ENCODE measurements at regions not wholly inside any gene's neighbourhood (a gene's known extent, or its start where the extent isn't known, plus 50 kb on each side); places are given as distances from the start of the nearest gene placed in this dataset.

GRCh38 chr2:71850306-71850801 lies 297.3 kb downstream of the CYP26B1 start:
- TF ChIP-seq POLR2A (IDR thresholded peaks at IDR 0.05; ENCODE audit: low read depth, low read length): no peak
- no peak for TF ChIP-seq RBBP5 (conservative IDR thresholded peaks at IDR 0.05)
- TF ChIP-seq, protein P1, sequence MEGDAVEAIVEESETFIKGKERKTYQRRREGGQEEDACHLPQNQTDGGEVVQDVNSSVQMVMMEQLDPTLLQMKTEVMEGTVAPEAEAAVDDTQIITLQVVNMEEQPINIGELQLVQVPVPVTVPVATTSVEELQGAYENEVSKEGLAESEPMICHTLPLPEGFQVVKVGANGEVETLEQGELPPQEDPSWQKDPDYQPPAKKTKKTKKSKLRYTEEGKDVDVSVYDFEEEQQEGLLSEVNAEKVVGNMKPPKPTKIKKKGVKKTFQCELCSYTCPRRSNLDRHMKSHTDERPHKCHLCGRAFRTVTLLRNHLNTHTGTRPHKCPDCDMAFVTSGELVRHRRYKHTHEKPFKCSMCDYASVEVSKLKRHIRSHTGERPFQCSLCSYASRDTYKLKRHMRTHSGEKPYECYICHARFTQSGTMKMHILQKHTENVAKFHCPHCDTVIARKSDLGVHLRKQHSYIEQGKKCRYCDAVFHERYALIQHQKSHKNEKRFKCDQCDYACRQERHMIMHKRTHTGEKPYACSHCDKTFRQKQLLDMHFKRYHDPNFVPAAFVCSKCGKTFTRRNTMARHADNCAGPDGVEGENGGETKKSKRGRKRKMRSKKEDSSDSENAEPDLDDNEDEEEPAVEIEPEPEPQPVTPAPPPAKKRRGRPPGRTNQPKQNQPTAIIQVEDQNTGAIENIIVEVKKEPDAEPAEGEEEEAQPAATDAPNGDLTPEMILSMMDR (IDR thresholded peaks at IDR 0.05 in 2 of 3, conservative IDR thresholded peaks at IDR 0.05 in 1 of 3; ENCODE audit: control insufficient read depth in 2 of 3, extremely low read depth in 1 of 3, insufficient read depth in 1 of 3, low read depth in 3 of 3, low read length in 3 of 3): no peak
- no peak for TF ChIP-seq HDAC2 (IDR thresholded peaks at IDR 0.05)
- no peak for TF ChIP-seq YY1 (IDR thresholded peaks at IDR 0.05; ENCODE audit: low read depth, low read length)
- no peak for TF ChIP-seq NR2F1 (conservative IDR thresholded peaks at IDR 0.05)
- no peak for TF ChIP-seq SP1 (IDR thresholded peaks at IDR 0.05; ENCODE audit: low read depth, low read length)
- no peak for TF ChIP-seq EP300 (IDR thresholded peaks at IDR 0.05; ENCODE audit: borderline replicate concordance in 1 of 2, control insufficient read depth in 1 of 2, low read depth in 2 of 2, low read length in 2 of 2)
- TF ChIP-seq TAF1 (IDR thresholded peaks at IDR 0.05; ENCODE audit: borderline replicate concordance, low read depth, low read length): no peak
- no peak for TF ChIP-seq CHD4 (IDR thresholded peaks at IDR 0.05)
- TF ChIP-seq REST (IDR thresholded peaks at IDR 0.05; ENCODE audit: low read depth, low read length): no peak
- TF ChIP-seq ZNF274 (IDR thresholded peaks at IDR 0.05; ENCODE audit: insufficient read depth, insufficient read length): no peak
- TF ChIP-seq ZNF687 (IDR thresholded peaks at IDR 0.05): no peak
- no peak for TF ChIP-seq SRF (IDR thresholded peaks at IDR 0.05; ENCODE audit: low read depth in 2 of 2, low read length in 2 of 2)

All from GM12878 (cell line).